Adrenal gland (tissue), 5 donors: ENCODE measurements at regions not wholly inside any gene's neighbourhood (a gene's known extent, or its start where the extent isn't known, plus 50 kb on each side); places are given as distances from the start of the nearest gene placed in this dataset.
"Not testable (repeated sequence)": the region's sequence is repeated elsewhere in the genome, so short reads cannot be mapped to it uniquely, and the experiment has no call there.

Source experiments
- CTCF ChIP-seq, 6 experiments: fragments of 450-650 bp in 4 of 6; fragments of 200-600 bp in 2 of 6; sonication (generic) in 1 of 6; IDR thresholded peaks; 1 replicate in 5 of 6; 2 replicates in 1 of 6; pipeline versions ENCODE4 v1.5.1 to v1.8.0; 2016 to 2021; ENCODE audit warnings: antibody characterized with exemption in 6 of 6, mild to moderate bottlenecking in 2 of 6, moderate library complexity in 1 of 6
- POLR2A ChIP-seq, 2 donors: fragments of 450-650 bp; IDR thresholded peaks; one replicate each; pipeline ENCODE4 v1.6.1; 2017; ENCODE audit warnings: antibody characterized with exemption in 2 of 2, mild to moderate bottlenecking in 2 of 2, moderate library complexity in 1 of 2
- donor health status: DM: no; HTN: no; CAD: no.

GRCh38 chr10:108033518-108033917 lies 869.0 kb upstream of the SORCS1 start:
- TF ChIP-seq CTCF, POLR2A (IDR thresholded peaks at IDR 0.05): not testable (repeated sequence)
